ENCODE measurements at regions not wholly inside any gene's neighbourhood (a gene's known extent, or its start where the extent isn't known, plus 50 kb on each side); places are given as distances from the start of the nearest gene placed in this dataset.

- intact Hi-C loops (cut with DNase I): no loop called here
- no peaks in the 10 kb centered on the region for H3K4me1 ChIP-seq (ENCODE audit: control insufficient read depth, insufficient read depth, low read length)
- ATAC-seq (no peak), DNase-seq (no peak)
- no peaks in the 10 kb centered on the region for H3K27me3 ChIP-seq (ENCODE audit: control insufficient read depth, insufficient read depth)
- no peak overlapping the region for H3K27ac ChIP-seq (ENCODE audit: low read length)
- no peaks in the 10 kb centered on the region for H3K9me3 ChIP-seq (ENCODE audit: control insufficient read depth, low read length)
- no peak overlapping the region for H3K4me3 ChIP-seq (ENCODE audit: low read length)
- WGBS: 70% methylated on average over 25 of the region's 25 CpGs
Measured at GRCh38 chr9:129394061-129394885, 216.2 kb upstream of the IER5L start.

GRCh38 chr9:129393064-129393463 lies 215.0 kb upstream of the IER5L start:
- no peak for ATAC-seq
- intact Hi-C loops (cut with DNase I): no loop called here
- WGBS: 91% methylated on average over 5 of the region's 5 CpGs

GRCh38 chr9:129392093-129392541 lies 214.1 kb upstream of the IER5L start:
- Histone ChIP-seq H3K9me3 (ENCODE audit: control insufficient read depth, low read length) (no peaks in the 10 kb centered on the region), H3K4me3 (ENCODE audit: low read length) (no peak overlapping the region), H3K4me1 (ENCODE audit: control insufficient read depth, insufficient read depth, low read length) (no peaks in the 10 kb centered on the region), H3K27me3 (ENCODE audit: control insufficient read depth, insufficient read depth) (no peaks in the 10 kb centered on the region), H3K27ac (ENCODE audit: low read length) (no peak overlapping the region)
- no peak for ATAC-seq
- WGBS: 73% methylated on average over 12 of the region's 12 CpGs
- intact Hi-C loops (cut with DNase I): no loop called here
- DNase-seq: no peak

More at GRCh38 chr9:129393064-129393463, 215.0 kb upstream of the IER5L start:
- no peaks in the 10 kb centered on the region for H3K9me3 ChIP-seq (ENCODE audit: control insufficient read depth, low read length)
- DNase-seq: no peak
- no peaks in the 10 kb centered on the region for H3K4me1 ChIP-seq (ENCODE audit: control insufficient read depth, insufficient read depth, low read length)
- H3K27ac ChIP-seq (ENCODE audit: low read length): no peak overlapping the region
- H3K27me3 ChIP-seq (ENCODE audit: control insufficient read depth, insufficient read depth): no peaks in the 10 kb centered on the region
- H3K4me3 ChIP-seq (ENCODE audit: low read length): no peak overlapping the region

- no peak overlapping the region for H3K4me3 ChIP-seq (ENCODE audit: low read length)
- 86% methylated on average over 12 of the region's 12 CpGs for WGBS
- no peak overlapping the region for H3K27ac ChIP-seq (ENCODE audit: low read length)
- ATAC-seq: no peak
- intact Hi-C loops (cut with DNase I): no loop called here
- no peaks in the 10 kb centered on the region for H3K4me1 ChIP-seq (ENCODE audit: control insufficient read depth, insufficient read depth, low read length)
- DNase-seq: no peak
- H3K27me3 ChIP-seq (ENCODE audit: control insufficient read depth, insufficient read depth): no peaks in the 10 kb centered on the region
- H3K9me3 ChIP-seq (ENCODE audit: control insufficient read depth, low read length): no peaks in the 10 kb centered on the region
Measured at GRCh38 chr9:129391221-129391661, 213.2 kb upstream of the IER5L start.

GRCh38 chr9:129390541-129390940 lies 212.5 kb upstream of the IER5L start:
- DNase-seq (no peak), ATAC-seq (no peak)
- intact Hi-C loops (cut with DNase I): no loop called here
- H3K27ac ChIP-seq (ENCODE audit: low read length): no peak overlapping the region
- 92% methylated on average over 3 of the region's 3 CpGs for WGBS
- no peaks in the 10 kb centered on the region for H3K9me3 ChIP-seq (ENCODE audit: control insufficient read depth, low read length)
- H3K27me3 ChIP-seq (ENCODE audit: control insufficient read depth, insufficient read depth): no peaks in the 10 kb centered on the region
- no peaks in the 10 kb centered on the region for H3K4me1 ChIP-seq (ENCODE audit: control insufficient read depth, insufficient read depth, low read length)
- no peak overlapping the region for H3K4me3 ChIP-seq (ENCODE audit: low read length)

GRCh38 chr9:129387822-129388221 lies 209.8 kb upstream of the IER5L start:
- no peaks in the 10 kb centered on the region for H3K27me3 ChIP-seq (ENCODE audit: control insufficient read depth, insufficient read depth)
- no peaks in the 10 kb centered on the region for H3K9me3 ChIP-seq (ENCODE audit: control insufficient read depth, low read length)
- intact Hi-C loops (cut with DNase I): no loop called here
- H3K4me3 ChIP-seq (ENCODE audit: low read length): no peak overlapping the region
- H3K27ac ChIP-seq (ENCODE audit: low read length): no peak overlapping the region
- no peak for ATAC-seq
- DNase-seq: no peak
- H3K4me1 ChIP-seq (ENCODE audit: control insufficient read depth, insufficient read depth, low read length): no peaks in the 10 kb centered on the region
- 18% methylated on average over 3 of the region's 3 CpGs for WGBS

DNA sequence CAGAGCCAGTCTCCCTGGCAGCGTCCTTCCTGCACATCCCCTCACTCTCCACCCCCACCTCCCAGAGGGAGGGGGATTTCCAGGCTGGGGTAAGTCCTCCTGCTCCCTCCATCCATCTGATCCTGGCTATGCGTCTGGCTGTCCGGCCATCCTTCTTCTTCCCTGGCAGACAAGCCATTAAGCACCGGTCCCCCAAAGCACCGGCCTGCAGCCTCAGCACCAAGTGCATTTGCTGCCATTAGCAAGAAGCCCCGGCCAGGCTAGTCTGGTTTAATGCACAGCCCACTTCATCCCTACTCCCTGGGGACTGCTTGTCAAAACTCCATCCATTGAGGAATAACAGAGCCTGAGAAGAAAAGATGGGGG lies 208.7 kb upstream of the IER5L start:
- Histone ChIP-seq H3K4me1 (ENCODE audit: control insufficient read depth, insufficient read depth, low read length) (peaks cover 3% of the 10 kb centered on the region), H3K27ac (ENCODE audit: low read length) (no peak overlapping the region), H3K4me3 (ENCODE audit: low read length) (no peak overlapping the region), H3K9me3 (ENCODE audit: control insufficient read depth, low read length) (no peaks in the 10 kb centered on the region), H3K27me3 (ENCODE audit: control insufficient read depth, insufficient read depth) (no peaks in the 10 kb centered on the region)
- intact Hi-C loops (cut with DNase I): no loop called here
- no peak for ATAC-seq
- WGBS: 74% methylated on average over 6 of the region's 6 CpGs
- no peak for DNase-seq

GRCh38 chr9:129385211-129385934 lies 207.3 kb upstream of the IER5L start:
- no peaks in the 10 kb centered on the region for H3K27me3 ChIP-seq (ENCODE audit: control insufficient read depth, insufficient read depth)
- no peak overlapping the region for H3K4me3 ChIP-seq (ENCODE audit: low read length)
- H3K4me1 ChIP-seq (ENCODE audit: control insufficient read depth, insufficient read depth, low read length): peaks cover 3% of the 10 kb centered on the region
- WGBS: 88% methylated on average over 11 of the region's 11 CpGs
- DNase-seq: no peak
- intact Hi-C loops (cut with DNase I): no loop called here
- H3K27ac ChIP-seq (ENCODE audit: low read length): no peak overlapping the region
- H3K9me3 ChIP-seq (ENCODE audit: control insufficient read depth, low read length): no peaks in the 10 kb centered on the region
- no peak for ATAC-seq

GRCh38 chr9:129384491-129385210 lies 206.6 kb upstream of the IER5L start:
- Histone ChIP-seq H3K4me1 (ENCODE audit: control insufficient read depth, insufficient read depth, low read length) (peaks cover 3% of the 10 kb centered on the region), H3K27ac (ENCODE audit: low read length) (no peak overlapping the region), H3K4me3 (ENCODE audit: low read length) (no peak overlapping the region), H3K27me3 (ENCODE audit: control insufficient read depth, insufficient read depth) (no peaks in the 10 kb centered on the region), H3K9me3 (ENCODE audit: control insufficient read depth, low read length) (no peaks in the 10 kb centered on the region)
- ATAC-seq (no peak), DNase-seq (no peak)
- 94% methylated on average over 11 of the region's 11 CpGs for WGBS
- intact Hi-C loops (cut with DNase I): no loop called here

DNA sequence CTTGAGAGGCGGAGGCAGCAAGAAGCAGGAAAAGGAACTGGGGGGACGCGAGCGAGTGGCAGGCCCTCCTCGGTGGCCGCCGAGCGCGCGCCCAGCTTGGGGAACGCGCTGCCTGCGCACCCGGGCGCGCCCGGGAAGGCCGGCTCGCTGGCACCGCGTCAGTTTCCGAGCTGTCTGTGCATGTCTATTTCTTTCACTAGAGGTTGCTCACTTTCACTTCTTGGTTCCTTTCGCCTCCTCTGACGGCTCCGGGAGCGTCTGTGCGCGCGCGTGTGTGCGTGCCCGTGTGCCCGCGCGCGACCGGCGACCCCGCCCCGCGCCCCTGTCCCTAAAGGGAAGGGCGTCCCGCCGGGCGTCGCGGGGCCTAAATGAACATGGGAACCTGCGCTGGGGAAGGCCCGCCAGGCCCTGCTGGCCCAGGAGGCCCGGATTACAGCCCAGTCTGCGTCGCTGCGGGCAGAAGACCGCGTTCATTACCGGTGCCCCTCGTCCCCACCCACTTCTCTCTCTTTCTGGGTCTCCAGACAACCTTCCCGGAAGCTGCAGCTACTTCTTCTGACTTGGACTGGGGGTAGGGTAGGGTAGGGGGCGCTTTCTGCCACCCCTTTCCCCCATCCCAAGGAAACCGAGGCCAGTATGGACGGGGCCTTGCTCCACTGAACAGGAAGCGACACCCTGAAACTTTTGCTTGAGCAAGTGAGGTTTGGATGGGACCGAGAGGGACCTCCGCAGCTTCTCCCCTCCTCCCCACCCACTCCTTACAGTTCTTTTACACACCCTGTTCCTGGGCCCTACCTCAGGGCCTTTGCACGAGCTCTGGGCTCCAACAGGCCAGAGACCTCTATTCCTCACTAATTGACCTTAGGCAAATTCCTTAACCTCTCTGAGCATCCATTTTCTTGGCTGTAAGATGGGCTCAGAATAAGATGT lies 205.8 kb upstream of the IER5L start:
- peak overlapping the region; percentile 74 for H3K27ac ChIP-seq (ENCODE audit: low read length)
- intact Hi-C loops (cut with DNase I): no loop called here
- no peaks in the 10 kb centered on the region for H3K27me3 ChIP-seq (ENCODE audit: control insufficient read depth, insufficient read depth)
- H3K9me3 ChIP-seq (ENCODE audit: control insufficient read depth, low read length): no peaks in the 10 kb centered on the region
- peaks cover 3% of the 10 kb centered on the region for H3K4me1 ChIP-seq (ENCODE audit: control insufficient read depth, insufficient read depth, low read length)
- peak overlapping the region; percentile 45 for H3K4me3 ChIP-seq (ENCODE audit: low read length)
- DNase-seq (peak; percentile 89 to 97 (median 96)), ATAC-seq (peak; percentile 91)
- WGBS: 10% methylated on average over 65 of the region's 65 CpGs

Data from right cardiac atrium (tissue), 5 donors.